ENCODE measurements at regions not wholly inside any gene's neighbourhood (a gene's known extent, or its start where the extent isn't known, plus 50 kb on each side); places are given as distances from the start of the nearest gene placed in this dataset.
A peak's percentile ranks its signal among the peaks of the same experiment; 100 is the strongest.
"Not testable (repeated sequence)": the region's sequence is repeated elsewhere in the genome, so short reads cannot be mapped to it uniquely, and the experiment has no call there.

- DNase-seq: no peak
Measured at GRCh38 chr4:106588891-106589290, 220.3 kb upstream of the GIMD1 start.

- DNase-seq: no peak
Measured at GRCh38 chr4:106587558-106587957, 219.0 kb upstream of the GIMD1 start.

- DNase-seq: no peak
Measured at GRCh38 chr4:106585915-106586349, 217.4 kb upstream of the GIMD1 start.

- no peak for DNase-seq
Measured at GRCh38 chr4:106584337-106584989, 215.9 kb upstream of the GIMD1 start.

GRCh38 chr4:106583567-106583966, 215.0 kb upstream of the GIMD1 start:
- DNase-seq: no peak

- no peak for DNase-seq
Measured at GRCh38 chr4:106583108-106583507, 214.5 kb upstream of the GIMD1 start.

GRCh38 chr4:106582103-106582502, 213.5 kb upstream of the GIMD1 start:
- no peak for DNase-seq

GRCh38 chr4:106579236-106579635, 210.7 kb upstream of the GIMD1 start:
- DNase-seq: no peak

- no peak for DNase-seq
Measured at GRCh38 chr4:106569146-106570031, 200.8 kb upstream of the GIMD1 start.

GRCh38 chr4:106565727-106566126, 197.1 kb upstream of the GIMD1 start:
- DNase-seq: no peak

GRCh38 chr4:106563637-106564036, 195.1 kb upstream of the GIMD1 start:
- DNase-seq: peak; percentile 1

GRCh38 chr4:106551724-106552123, 183.1 kb upstream of the GIMD1 start:
- DNase-seq: no peak

GRCh38 chr4:106548446-106549044, 180.0 kb upstream of the GIMD1 start:
- DNase-seq: no peak

GRCh38 chr4:106546370-106546769, 177.8 kb upstream of the GIMD1 start:
- DNase-seq: no peak

GRCh38 chr4:106542609-106543008, 174.0 kb upstream of the GIMD1 start:
- DNase-seq: not testable (repeated sequence)

GRCh38 chr4:106541253-106541652, 172.7 kb upstream of the GIMD1 start:
- DNase-seq: no peak

- no peak for DNase-seq
Measured at GRCh38 chr4:106530821-106531220, 162.2 kb upstream of the GIMD1 start.

- no peak for DNase-seq
Measured at GRCh38 chr4:106530024-106530361, 161.4 kb upstream of the GIMD1 start.

GRCh38 chr4:106529348-106530023, 160.9 kb upstream of the GIMD1 start:
- no peak for DNase-seq

- no peak for DNase-seq
Measured at GRCh38 chr4:106527316-106527715, 158.7 kb upstream of the GIMD1 start.

GRCh38 chr4:106525425-106525824, 156.8 kb upstream of the GIMD1 start:
- DNase-seq: not testable (repeated sequence)

- not testable (repeated sequence) for DNase-seq
Measured at GRCh38 chr4:106524772-106525171, 156.2 kb upstream of the GIMD1 start.

- no peak for DNase-seq
Measured at GRCh38 chr4:106522839-106523238, 154.3 kb upstream of the GIMD1 start.
